Upper lobe of left lung (tissue), 4 donors: ENCODE measurements at regions not wholly inside any gene's neighbourhood (a gene's known extent, or its start where the extent isn't known, plus 50 kb on each side); places are given as distances from the start of the nearest gene placed in this dataset.

Experiments used
- CTCF ChIP-seq, 6 experiments: fragments of 450-650 bp in 4 of 6; fragments of 200-600 bp in 2 of 6; sonication (generic) in 2 of 6; IDR thresholded peaks; one replicate each; pipeline ENCODE4 v1.5.1; 2016 to 2019; ENCODE audit warnings: antibody characterized with exemption in 6 of 6
- EP300 ChIP-seq, 4 donors: sonication (generic); formaldehyde crosslinking; IDR thresholded peaks; one replicate each; pipeline ENCODE4 v1.5.1; 2017; ENCODE audit warnings: antibody characterized with exemption in 4 of 4, control low read depth in 2 of 4

GRCh38 chr5:67294266-67294938 is 97.8 kb upstream of the CD180 start:
- no peak for TF ChIP-seq CTCF (IDR thresholded peaks at IDR 0.05)
- TF ChIP-seq EP300 (IDR thresholded peaks at IDR 0.05): no peak
